Esophagus squamous epithelium (tissue), 5 donors: ENCODE measurements at regions not wholly inside any gene's neighbourhood (a gene's known extent, or its start where the extent isn't known, plus 50 kb on each side); places are given as distances from the start of the nearest gene placed in this dataset.

Experiments used
- DNase-seq: peaks from one replicate; lab custom pipeline; 2025; lab: John Stamatoyannopoulos, UW
- H3K27ac ChIP-seq, 4 donors: fragments of 200-600 bp; sonication (generic); one replicate each; pipeline ENCODE4 v1.5.1; 2016 to 2019; ENCODE audit warnings: mild to moderate bottlenecking in 1 of 4
- H3K27me3 ChIP-seq, 4 donors: fragments of 200-600 bp; sonication (generic); 1 replicate in 3 of 4; 2 replicates in 1 of 4; pipeline versions ENCODE4 v1.5.1 to v1.6.0; 2017 to 2021; ENCODE audit warnings: antibody characterized with exemption in 1 of 4
- H3K36me3 ChIP-seq, 3 donors: fragments of 200-600 bp; sonication (generic); one replicate each; pipeline ENCODE4 v1.5.1; 2016 to 2019
- H3K4me1 ChIP-seq, 3 donors: fragments of 200-600 bp; sonication (generic); one replicate each; pipeline ENCODE4 v1.5.1; 2017 to 2019
- H3K4me3 ChIP-seq, 4 donors: fragments of 200-600 bp; sonication (generic); 1 replicate in 3 of 4; 2 replicates in 1 of 4; pipeline ENCODE4 v1.5.1; 2016 to 2019; ENCODE audit warnings: mild to moderate bottlenecking in 2 of 4, moderate library complexity in 1 of 4
- H3K9me3 ChIP-seq, 3 donors: fragments of 200-600 bp; sonication (generic); one replicate each; pipeline ENCODE4 v1.5.1; 2016 to 2019
- CTCF ChIP-seq, 6 experiments: fragments of 450-650 bp in 4 of 6; fragments of 200-600 bp in 2 of 6; sonication (generic) in 2 of 6; IDR thresholded peaks; one replicate each; pipeline ENCODE4 v1.5.1; 2016 to 2019; ENCODE audit warnings: antibody characterized with exemption in 6 of 6, mild to moderate bottlenecking in 4 of 6, moderate library complexity in 4 of 6
- POLR2A ChIP-seq, 4 donors: fragments of 450-650 bp; IDR thresholded peaks; one replicate each; pipeline ENCODE4 v1.6.1; 2017; ENCODE audit warnings: antibody characterized with exemption in 4 of 4, mild to moderate bottlenecking in 4 of 4, moderate library complexity in 3 of 4
- WGBS, 2 donors: methylation state at CpG; one replicate each; pipeline ENCODE4 v1.1.5; 2018; 5-methylcytosine and 5-hydroxymethylcytosine counted together
- intact Hi-C: fragments of 100-400 bp; cut with DNase I; formaldehyde crosslinking; loops from one replicate; pipeline ENCODE4 v1.15.0; 2022
- donor health status: DM: yes; HTN: yes; CAD: no.

- 89 to 90% methylated on average over 14 to 20 of the region's 20 CpGs for WGBS, 2 donors
Observed at GRCh38 chr2:236726701-236727450, 157.3 kb downstream of the ACKR3 start.

GRCh38 chr2:236728916-236729670, 159.5 kb downstream of the ACKR3 start:
- DNase-seq, result no peak
- no peak for TF ChIP-seq POLR2A (IDR thresholded peaks at IDR 0.05)
- TF ChIP-seq CTCF (IDR thresholded peaks at IDR 0.05), result no peak
- Histone ChIP-seq H3K4me1 (peaks cover 9 to 15% (median 14%) of the 10 kb centered on the region in 3 donors), H3K9me3 (no peaks in the 10 kb centered on the region), H3K4me3 (no peak overlapping the region), H3K27ac (no peak overlapping the region), H3K36me3 (no peaks in the 10 kb centered on the region), H3K27me3 (no peaks in the 10 kb centered on the region)
- intact Hi-C loops, result no loop called here
- 70 to 86% methylated on average over 8 to 10 of the region's 13 CpGs for WGBS, 2 donors

More at GRCh38 chr2:236726701-236727450, 157.3 kb downstream of the ACKR3 start:
- no peaks in the 10 kb centered on the region for H3K36me3 ChIP-seq
- intact Hi-C loops, result no loop called here
- no peak overlapping the region for H3K4me3 ChIP-seq
- no peak overlapping the region for H3K27ac ChIP-seq
- no peaks in the 10 kb centered on the region for H3K27me3 ChIP-seq
- H3K4me1 ChIP-seq, result peaks cover 5 to 13% (median 6%) of the 10 kb centered on the region in 3 donors
- no peak for DNase-seq
- TF ChIP-seq POLR2A (IDR thresholded peaks at IDR 0.05) (no peak), CTCF (IDR thresholded peaks at IDR 0.05) (no peak)
- no peaks in the 10 kb centered on the region for H3K9me3 ChIP-seq

GRCh38 chr2:236730393-236730792, 160.8 kb downstream of the ACKR3 start:
- TF ChIP-seq POLR2A (IDR thresholded peaks at IDR 0.05), result no peak
- no peak for TF ChIP-seq CTCF (IDR thresholded peaks at IDR 0.05)
- H3K4me3 ChIP-seq, result no peak overlapping the region
- no peaks in the 10 kb centered on the region for H3K9me3 ChIP-seq
- intact Hi-C loops, result no loop called here
- DNase-seq, result no peak
- no peak overlapping the region for H3K27ac ChIP-seq
- WGBS, 2 donors, result 87 to 92% methylated on average over 5 of the region's 10 CpGs
- H3K36me3 ChIP-seq, result no peaks in the 10 kb centered on the region
- H3K27me3 ChIP-seq, result no peaks in the 10 kb centered on the region
- H3K4me1 ChIP-seq, result peaks cover 9 to 15% (median 14%) of the 10 kb centered on the region in 3 donors

DNA sequence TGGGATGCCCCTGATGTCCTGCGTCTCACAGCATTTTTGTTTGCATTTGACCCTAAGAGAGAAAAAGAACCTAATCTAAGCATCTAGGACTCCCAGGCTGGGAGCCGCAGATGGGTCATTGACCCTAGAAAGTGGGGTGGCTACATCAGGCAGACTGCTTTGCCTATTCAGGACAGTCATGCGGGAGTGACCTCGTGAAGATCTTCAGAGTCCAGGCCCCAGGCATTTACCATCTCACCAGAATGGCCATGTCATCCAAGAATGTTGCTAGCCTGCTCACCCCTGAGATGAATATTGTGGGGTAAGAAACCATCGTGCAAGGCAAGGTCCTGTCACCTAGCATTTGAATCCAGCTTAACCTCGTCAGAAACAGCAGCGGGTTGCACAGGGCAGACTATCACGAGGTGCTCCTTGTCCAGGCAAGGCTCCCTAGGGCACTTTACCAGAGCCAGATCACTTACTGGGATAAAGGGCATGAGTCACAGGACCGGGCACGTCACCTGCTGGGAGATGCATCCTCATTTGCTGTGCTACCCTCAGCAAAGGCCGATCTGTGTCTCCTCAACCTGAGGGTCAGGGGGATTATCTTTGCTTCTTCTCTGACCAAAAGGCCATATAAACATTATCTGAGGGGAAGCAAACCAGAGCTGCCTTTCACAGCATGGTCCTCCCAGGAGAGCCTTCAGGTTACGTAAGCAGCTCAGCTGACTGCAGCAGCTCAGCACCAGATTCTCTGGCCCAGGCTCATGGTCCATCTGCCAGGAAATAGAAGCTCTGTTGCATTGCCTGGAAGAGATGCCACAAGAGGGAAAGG, 162.3 kb downstream of the ACKR3 start:
- TF ChIP-seq POLR2A (IDR thresholded peaks at IDR 0.05) (no peak), CTCF (IDR thresholded peaks at IDR 0.05) (no peak)
- H3K4me3 ChIP-seq, result peak overlapping the region in 1 of 4 donors; percentile 10
- no peak for DNase-seq
- no peaks in the 10 kb centered on the region for H3K27me3 ChIP-seq
- H3K9me3 ChIP-seq, result no peaks in the 10 kb centered on the region
- H3K36me3 ChIP-seq, result no peaks in the 10 kb centered on the region
- H3K4me1 ChIP-seq, result peaks cover 9 to 15% (median 14%) of the 10 kb centered on the region in 3 donors
- H3K27ac ChIP-seq, result peak overlapping the region; percentile 7 to 83 (median 63)
- WGBS, 2 donors, result 21 to 31% methylated on average over 3 to 12 of the region's 12 CpGs
- intact Hi-C loops, result no loop called here
